GM21423 (cell line): ENCODE measurements at regions not wholly inside any gene's neighbourhood (a gene's known extent, or its start where the extent isn't known, plus 50 kb on each side); places are given as distances from the start of the nearest gene placed in this dataset.

ENCODE experiments used
- ATAC-seq: cut with Tn5 transposase; IDR thresholded peaks from one replicate; pipeline ENCODE4 v1.9.1; 2021; ENCODE audit warnings: mild to moderate bottlenecking, moderate library complexity; ENCODE audit not compliant: unreplicated experiment

DNA sequence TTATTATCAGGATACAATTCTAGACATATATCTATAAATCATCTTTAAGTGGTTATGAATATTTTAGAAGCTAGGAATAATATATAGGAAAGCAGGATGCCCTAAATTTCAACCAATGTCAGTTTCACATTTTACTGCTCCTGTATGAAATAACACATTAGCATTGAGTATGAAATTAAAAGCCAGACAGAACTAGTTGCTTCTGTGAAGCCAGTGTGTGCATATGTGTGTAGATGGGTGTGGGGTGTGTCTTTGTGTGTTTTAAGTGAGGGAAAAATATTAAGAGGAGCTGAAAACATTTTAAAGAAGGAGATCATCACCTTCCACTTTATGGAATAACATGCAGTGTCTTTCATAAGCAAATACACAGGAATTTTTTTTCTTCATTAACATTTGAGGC is 271.4 kb upstream of the RORA start:
- ATAC-seq, result no peak

DNA sequence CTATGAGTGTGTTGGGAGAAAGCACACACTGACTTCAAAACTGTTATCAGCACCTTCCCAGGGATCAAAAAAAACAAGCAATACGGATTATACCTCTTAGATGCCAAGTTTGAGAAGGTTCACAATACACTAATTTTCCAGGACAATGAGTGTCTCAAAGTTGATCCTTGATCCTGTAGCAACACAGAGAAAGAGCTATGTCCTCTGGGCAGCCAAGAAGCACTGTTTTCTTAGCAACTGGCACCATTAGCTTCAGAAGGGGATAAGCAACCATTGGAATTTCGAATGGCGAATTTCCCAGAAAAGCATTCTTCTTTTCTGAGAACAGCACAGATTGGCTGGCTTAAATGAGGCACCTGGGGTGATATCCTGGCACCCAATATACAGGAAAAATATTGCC is 270.3 kb upstream of the RORA start:
- no peak for ATAC-seq

DNA sequence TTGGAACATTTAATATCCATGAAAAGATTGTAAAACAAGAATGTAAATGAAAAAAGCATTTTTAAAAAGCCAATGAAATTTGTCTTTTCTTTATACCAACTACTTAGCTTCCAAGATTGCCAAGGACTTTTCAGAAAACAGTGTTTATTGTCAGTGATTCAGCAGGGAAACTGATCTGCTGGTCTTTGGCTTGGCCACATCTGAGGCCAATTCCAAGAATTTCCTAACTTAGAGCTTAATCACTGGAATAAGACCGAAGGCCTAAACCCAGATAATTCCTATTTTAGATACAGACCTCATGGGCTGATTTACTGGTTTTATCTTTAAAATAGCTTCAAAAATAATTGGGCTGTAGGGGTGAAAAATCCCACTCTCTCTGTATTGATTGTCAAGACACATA is 260.5 kb upstream of the RORA start:
- ATAC-seq, result no peak

DNA sequence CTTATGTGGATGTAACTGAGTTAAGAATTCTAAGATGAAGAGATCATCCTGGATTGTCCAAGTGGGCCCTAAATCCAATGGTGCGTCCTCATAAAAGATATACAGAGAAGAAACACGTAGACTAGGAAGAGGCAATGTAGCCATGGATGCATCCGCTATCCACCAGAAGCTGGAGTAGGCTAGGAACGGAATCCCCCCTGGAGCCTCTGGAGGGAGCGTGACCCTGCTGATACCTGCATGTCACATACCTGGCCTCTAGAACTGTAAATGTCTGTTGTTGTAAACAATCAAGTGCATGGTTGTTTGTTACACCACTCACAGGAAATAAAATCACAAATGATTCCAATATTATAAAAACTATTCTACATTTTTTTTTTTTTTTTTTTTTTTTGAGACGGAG is 254.5 kb upstream of the RORA start:
- ATAC-seq, result no peak

DNA sequence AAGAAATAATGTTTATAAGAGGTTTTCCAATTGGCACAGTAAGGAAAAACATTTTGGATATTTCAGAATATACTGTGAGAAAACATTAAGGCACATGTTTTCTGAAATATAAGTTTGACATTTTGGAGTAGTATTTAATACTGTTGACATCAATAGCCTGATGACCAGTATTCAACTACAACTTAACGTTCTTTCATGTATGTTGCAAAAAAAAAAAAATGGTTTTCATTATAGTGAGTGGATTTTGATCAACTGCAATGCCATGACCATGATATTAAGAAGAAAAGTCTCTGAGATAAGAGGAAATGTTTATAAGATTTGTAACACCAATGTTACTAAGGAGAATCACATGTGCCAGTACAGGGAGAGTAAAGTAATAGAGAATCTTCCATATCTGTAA is 252.8 kb upstream of the RORA start:
- no peak for ATAC-seq

DNA sequence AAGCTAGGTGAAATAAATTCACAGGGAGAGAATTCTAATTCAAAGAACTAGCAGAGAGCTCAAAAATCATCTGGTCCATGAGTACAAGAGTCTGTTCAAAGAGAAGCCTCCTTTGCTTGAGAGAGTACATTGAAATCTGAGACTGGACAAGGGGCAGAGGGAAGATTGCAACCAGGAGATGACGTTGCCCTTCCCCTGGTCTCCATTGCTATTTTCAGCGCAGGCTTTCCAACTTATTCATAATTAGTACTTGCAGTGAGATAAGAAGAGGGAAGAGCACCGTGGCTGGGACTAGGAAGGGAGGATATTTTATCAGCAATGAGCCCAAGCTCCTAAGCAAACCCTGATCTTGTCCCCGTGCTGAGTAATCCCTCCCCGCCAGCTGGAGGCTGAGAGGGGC is 251.8 kb upstream of the RORA start:
- ATAC-seq, result no peak

DNA sequence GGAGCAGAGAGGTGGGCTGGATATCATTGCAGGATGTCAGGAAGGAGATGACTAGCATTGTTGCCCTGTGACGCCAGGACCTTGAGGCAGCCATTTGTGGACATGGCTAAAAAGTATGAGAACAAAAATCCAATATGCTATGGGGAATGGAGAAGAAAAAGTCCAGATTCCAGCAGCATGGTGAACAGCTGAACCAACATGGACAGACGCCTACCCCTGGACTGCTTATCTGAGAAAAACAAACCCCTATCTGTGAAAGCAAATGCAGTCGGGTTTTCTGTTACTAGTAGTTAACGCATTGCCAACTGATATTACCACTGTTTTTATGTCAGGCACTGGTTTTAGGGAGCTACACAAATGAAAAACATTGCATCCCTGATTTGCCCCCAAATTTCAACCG is 251.2 kb upstream of the RORA start:
- no peak for ATAC-seq

DNA sequence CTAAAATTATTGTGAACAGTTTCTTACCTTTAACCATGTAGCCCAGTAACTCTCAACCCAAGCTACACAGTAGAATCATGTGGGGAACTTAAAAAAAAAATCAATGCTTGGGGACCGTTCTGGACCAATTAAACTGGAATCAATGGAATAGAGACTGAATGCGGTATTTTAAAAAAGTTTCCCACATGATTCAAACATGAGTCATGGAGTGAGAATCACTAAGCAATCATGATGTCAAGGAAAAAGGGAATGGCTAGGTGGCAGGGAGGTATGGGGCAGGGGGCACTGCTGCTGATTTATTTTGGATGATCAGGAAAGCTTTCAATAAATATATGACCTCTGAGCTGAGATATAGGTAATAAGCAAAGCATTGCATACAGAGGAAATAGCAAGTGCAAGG is 250.5 kb upstream of the RORA start:
- no peak for ATAC-seq

DNA sequence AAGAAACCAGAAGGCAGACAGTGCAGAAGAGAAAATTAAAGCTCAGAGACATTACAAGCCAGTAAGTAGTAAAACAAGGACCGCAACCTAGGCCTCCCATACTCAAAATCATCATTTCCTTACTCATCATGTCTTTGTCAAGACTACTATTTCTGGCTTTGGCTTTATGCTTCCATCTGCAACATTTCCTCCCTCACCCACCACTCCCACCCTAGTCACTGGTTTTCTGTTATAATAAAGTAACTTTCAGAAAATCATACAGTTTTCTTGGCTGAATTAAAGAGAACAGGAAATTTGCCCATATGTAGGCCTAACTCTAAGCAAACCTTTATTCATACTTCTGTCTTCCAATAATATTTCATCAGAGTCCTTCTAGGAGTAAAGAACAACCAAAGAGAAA is 247.6 kb upstream of the RORA start:
- ATAC-seq, result no peak

DNA sequence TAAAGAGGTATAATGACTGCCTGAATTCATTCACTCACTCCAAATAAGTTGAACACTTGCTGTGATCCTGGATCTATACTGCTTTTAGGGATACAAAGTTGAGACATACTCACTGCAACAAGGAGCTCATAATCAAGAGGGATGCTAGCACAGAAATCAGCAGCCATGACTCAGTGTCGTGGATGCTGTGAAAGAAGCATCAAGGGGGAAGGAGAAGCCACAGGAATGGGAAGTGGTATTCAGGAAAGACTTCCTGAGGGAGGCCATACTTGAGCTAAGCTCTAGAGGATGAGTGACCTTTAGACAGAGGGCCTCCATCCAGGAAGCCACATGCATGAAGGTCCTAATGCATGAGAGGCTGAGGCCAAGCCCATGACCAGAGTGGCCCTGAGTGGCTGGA is 245.7 kb upstream of the RORA start:
- ATAC-seq, result no peak

DNA sequence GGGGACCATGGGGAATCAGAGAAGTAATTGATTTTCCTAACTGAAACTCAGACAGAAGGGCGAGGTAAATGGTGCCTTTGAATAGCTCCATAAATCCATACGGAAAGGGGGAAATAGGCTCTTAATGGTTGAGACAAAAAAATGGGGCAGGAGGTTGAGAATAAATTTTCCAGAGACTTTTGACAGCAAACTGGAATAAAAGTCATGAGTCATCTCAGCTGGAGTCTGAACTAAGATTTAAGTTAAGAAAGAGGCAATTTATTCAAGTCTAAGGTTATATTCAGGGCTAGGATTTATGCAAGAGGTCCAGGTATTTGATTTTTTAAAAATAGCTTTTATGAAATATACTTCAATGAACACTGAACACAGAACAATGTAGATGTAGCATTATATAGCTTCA is 238.7 kb upstream of the RORA start:
- ATAC-seq, result no peak

DNA sequence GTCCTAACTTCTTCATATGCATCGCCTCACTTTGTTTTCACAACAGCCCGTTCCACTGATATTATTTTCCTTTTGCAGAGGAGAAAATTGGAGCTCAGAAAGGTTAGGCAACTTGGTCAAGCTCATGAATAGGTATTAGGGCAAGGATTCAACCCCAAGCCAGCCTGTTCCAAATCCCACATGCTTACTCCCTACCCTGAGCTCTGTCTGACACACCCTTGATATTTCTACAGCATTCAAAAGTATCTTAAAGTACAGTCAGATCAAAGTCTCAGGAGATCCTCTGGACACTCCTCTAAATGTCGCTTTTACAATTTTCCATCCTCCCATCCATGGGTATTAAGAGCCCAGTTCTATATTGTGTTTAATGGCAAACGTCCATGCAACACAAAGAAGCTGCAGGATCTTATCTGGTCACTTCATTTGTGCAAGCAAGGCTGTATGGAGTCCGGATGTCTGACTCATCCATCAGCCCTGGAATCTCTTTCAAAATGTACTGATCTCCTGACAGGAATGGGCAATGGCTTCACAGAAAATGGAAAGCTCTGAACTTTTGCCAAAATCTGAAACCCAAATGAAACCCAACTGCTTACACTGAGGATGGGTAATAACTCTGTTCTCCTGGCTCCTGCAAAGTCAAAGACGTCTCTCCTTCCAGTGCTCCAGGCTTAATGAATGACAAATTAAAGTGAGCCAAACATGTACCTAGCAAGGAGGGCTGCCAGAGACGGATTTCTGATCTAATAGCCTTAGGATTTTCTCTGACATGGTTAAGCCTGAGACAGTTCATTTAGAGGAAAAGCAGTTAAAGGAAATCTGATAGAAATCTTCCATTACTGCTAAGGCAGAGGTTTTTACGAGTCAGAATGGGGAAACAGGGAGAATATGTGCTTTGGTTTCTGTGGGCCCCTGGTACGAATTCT is 230.9 kb upstream of the RORA start:
- ATAC-seq, result no peak

DNA sequence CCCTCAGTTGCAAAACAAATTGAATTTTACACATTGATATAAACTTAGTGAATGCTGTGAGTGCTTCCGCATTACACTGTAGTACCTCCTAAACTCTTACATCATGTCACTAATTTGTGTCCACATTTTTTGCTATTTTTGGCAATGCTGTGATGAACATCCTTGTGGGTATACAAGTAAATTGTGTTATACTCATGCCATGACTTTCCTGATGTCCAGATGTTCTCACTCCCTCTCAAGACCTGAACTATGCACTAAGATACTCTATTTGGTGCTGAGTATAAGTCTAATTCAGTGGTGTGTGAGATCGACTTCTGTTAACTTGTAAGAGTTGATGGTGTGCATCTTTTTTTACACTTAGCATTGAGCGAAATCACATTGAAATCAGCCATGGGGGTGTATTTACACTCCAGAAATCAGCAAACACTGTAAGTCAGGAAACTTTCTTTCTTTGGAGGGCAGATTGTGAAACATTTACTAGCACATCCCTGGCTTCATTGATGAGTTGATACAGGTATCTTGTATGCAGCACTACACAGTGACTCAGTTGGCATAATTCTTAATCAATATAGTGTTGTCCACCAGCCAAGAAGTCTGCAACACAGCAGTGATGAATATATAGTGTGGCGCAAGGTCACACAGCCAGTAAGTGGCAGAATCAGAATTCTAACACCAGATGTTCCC is 228.1 kb upstream of the RORA start:
- ATAC-seq, result no peak

DNA sequence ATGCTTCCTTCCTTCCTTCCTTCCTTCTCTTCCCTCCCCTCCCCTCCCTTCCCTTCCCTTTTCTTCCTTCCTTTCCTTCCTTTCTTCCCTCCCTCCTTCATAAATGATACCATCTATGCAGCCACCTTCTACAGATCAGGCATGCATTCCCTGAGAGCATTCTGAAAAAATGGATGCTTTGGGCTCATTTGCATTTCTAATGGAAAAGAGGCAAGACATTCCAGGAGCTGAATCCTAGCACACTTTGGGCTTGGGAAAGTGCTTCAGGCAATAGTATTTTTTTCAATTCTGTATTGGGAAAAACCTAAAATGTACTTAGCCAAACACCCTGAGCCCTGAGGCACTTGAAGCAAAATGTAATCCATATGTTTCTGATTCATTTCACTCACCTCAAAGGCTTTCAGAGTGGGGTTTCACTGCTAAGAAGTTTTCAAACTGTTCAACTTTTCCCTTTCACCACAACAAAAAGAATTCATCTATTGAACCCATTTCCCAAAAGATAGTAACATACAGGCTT is 220.1 kb upstream of the RORA start:
- ATAC-seq, result no peak

DNA sequence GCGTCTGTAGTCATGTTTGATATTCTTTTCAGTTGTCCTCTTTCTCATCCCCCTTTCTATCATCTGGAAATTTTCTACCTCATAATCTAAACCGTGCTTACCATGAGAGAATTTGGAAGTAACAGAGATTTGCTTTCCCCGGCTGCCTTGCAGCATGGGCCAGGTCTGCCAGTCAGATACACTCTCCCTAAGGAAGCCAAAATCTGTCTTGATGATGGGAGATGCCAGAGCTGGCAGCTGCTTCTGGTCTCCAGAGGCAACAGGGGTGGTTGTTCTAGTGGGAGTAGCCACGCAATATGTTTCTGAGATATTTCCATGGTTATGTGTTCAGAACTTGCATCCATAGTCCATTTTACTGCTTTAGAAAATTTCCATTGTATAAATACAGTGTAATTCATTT is 218.9 kb upstream of the RORA start:
- ATAC-seq, result no peak

DNA sequence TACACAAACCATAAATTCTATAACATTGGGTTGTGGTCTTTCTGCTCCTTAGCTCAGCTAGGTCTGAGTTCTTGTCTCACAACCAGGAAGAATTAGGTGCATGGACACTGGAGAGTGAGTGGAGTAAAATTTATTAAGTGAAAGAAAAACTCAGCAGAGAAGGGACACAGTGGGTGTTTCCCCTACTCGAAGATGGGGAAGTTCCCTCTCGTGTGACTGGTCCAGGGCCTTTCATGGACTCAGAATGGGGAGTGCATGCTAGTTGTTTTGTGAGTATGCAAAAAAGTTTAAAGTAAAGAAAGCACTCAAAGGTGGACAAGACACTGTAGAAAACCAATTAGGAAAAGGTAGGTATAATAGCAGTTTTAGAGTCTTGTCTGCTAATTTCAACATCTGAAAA is 215.5 kb upstream of the RORA start:
- no peak for ATAC-seq

DNA sequence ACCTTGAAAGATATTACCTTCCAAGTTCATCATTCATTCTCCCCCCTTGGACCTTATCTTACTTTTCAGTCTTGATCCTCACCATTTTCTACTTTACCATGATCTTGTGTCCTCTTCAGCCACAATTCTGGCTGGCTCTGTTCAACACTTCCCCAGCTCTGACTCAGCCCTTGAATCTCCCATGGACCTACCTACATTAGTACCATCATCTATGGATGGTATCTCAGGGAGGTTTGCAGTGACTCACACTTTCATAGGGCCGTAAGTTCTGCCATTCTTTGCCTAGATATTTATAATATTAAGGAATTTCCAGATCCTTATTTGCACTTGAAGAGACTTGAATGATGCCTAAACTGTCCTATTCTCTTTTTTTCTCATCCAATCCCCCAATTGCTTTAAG is 213.7 kb upstream of the RORA start:
- no peak for ATAC-seq

DNA sequence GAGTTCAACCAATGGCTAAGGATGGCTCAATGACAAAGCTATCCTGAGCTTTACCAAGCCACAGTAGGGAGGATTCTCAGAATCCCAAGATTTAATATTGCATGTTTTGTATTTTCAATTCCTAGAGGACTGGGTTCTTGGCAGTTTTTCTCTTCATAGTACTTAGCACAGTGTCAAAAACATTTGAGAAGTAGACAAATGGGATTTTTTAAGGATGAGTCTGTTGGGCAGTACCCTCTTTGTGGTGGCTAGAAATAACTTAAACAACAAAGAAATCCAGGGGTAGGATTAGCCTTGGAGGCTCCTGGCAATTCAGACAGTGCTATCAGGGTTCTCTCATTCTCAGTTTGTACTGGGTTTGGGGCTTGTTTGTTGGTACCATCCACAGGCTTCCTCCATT is 212.8 kb upstream of the RORA start:
- ATAC-seq, result no peak

DNA sequence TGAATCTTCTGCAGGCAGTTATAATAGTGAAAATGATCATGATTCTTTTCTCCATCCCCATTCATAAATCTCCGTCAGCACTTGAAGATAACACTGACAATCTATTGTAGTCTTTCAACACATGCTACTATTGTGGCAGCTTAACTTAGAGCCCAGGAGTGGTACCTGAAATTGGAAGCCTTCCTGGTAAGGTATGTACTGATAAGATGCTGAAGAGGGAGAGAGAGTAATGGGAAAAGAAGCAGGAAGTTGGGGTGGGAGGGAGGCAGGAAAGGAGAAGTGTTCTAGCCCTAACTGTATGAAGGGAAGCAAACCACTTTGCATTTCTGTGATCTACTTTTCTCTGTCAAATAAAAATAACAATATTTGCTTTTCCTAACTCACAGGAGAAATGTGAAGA is 197.4 kb upstream of the RORA start:
- no peak for ATAC-seq

DNA sequence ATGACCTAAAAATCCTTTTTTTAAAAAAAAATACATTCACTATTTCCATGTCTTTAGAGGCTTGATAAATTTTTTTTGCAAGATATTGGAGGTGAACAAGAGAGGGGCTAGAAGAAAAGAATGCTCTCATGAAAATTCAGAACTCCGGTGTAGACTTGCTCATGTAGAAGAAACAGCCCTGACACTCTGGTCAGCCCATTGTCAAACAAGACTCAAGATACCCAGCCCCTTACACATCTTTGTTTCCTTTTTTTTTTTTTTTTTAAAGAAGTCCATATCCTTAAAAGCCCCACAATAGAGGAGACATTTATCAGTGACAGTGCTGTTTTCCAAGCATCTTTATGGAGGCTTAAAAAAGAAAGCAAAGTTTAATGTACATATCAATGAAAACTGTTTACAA is 196.8 kb upstream of the RORA start:
- no peak for ATAC-seq

DNA sequence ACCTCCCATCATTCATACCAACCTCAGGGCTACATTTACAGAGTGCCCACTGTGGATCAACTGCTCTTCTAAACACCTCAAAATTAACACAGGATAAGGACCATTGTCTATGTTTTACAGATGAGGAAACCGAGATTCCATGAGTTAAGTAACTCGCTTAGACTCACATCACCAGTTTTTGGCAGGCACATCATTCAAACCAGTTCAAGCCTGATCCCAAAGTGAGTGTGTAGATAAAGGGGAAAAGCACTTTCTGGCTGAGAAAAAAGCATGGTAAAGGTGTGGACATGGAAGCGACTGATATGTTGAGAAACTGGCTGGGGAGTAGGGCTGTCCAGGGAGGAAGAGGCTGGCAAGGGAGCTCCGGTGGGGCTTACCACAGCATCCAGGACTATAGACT is 193.7 kb upstream of the RORA start:
- no peak for ATAC-seq

DNA sequence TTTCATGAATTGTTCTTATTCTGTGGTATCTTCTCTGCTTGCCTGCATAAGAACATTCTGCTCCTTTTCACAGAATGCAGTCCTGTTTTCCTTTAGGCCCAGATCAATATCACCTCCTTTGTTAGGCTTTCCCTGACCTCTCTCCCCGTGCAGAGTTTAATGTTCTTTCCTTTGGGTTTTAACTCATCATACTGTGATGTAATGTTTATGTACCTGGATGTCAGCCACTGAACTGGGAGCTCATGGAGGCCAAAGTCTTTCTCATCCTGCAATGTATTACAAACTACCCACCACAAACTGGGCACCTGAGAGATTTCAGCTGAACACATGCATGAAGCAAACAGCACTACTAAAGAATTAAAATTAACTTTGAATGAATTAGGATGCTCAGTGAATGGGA is 192.8 kb upstream of the RORA start:
- no peak for ATAC-seq
